OCI-LY3 (cell line): ENCODE measurements at regions not wholly inside any gene's neighbourhood (a gene's known extent, or its start where the extent isn't known, plus 50 kb on each side); places are given as distances from the start of the nearest gene placed in this dataset.
A peak's percentile ranks its signal among the peaks of the same experiment; 100 is the strongest.
"Not testable (repeated sequence)": the region's sequence is repeated elsewhere in the genome, so short reads cannot be mapped to it uniquely, and the experiment has no call there.

Experiments
- H2AFZ ChIP-seq: fragments of 200-600, 300-600 bp; shearing (Covaris generic); 2 replicates; pipeline ENCODE4 v1.6.0; 2014; ENCODE audit warnings: antibody characterized with exemption, low read depth, low read length
- H3K27ac ChIP-seq: fragments of 200-600, 300-600 bp; sonication (generic); 2 replicates; pipeline ENCODE4 v1.5.1; 2014; ENCODE audit warnings: mild to moderate bottlenecking, low read length, moderate library complexity, mixed read lengths
- H3K27me3 ChIP-seq: fragments of 200-600, 300-600 bp; sonication (generic); 2 replicates; pipeline ENCODE4 v1.6.1; 2014; ENCODE audit warnings: low read depth, low read length, mixed read lengths
- H3K36me3 ChIP-seq: fragments of 200-600, 300-600 bp; sonication (generic); replicated peaks from 2 replicates; pipeline ENCODE3; 2014; ENCODE audit warnings: low read depth, low read length, mixed read lengths
- H3K4me1 ChIP-seq: fragments of 300-600, 200-600 bp; sonication (generic); 2 replicates; pipeline ENCODE4 v1.6.1; 2014; ENCODE audit warnings: low read length, mixed read lengths
- H3K4me2 ChIP-seq: fragments of 200-600, 300-600 bp; sonication (generic); 2 replicates; pipeline ENCODE4 v1.6.1; 2014; ENCODE audit warnings: low read length, mixed read lengths
- H3K4me3 ChIP-seq: fragments of 300-600, 200-600 bp; sonication (generic); 2 replicates; pipeline ENCODE4 v1.5.1; 2014; ENCODE audit warnings: antibody characterized with exemption, mild to moderate bottlenecking, low read length, moderate library complexity
- H3K79me2 ChIP-seq: fragments of 300-600, 200-600 bp; shearing (Covaris generic); 2 replicates; pipeline ENCODE4 v1.6.1; 2014; ENCODE audit warnings: mild to moderate bottlenecking, low read length, mixed read lengths
- H3K9ac ChIP-seq: fragments of 300-600, 200-600 bp; shearing (Covaris generic); 2 replicates; pipeline ENCODE4 v1.6.0; 2014; ENCODE audit warnings: mild to moderate bottlenecking, low read length, moderate library complexity
- H3K9me3 ChIP-seq: fragments of 200-600, 300-600 bp; shearing (Covaris generic); 2 replicates; pipeline ENCODE4 v1.6.1; 2014; ENCODE audit warnings: low read length, mixed read lengths; ENCODE audit not compliant: insufficient read depth
- H4K20me1 ChIP-seq: fragments of 200-600, 300-600 bp; sonication (generic); 2 replicates; pipeline ENCODE4 v1.6.1; 2016; ENCODE audit warnings: low read length, mixed read lengths; ENCODE audit not compliant: insufficient read depth
- EZH2phosphoT487 ChIP-seq: fragments of 200-600 bp; shearing (Covaris generic); IDR thresholded peaks from 2 replicates; pipeline ENCODE4 v1.6.1; 2018; ENCODE audit warnings: antibody characterized with exemption, mixed run types, low read depth
- TF ChIP-seq, protein P1 (sequence below): fragments of 200-600, 300-600 bp; sonication (generic); IDR thresholded peaks from 2 replicates; pipeline ENCODE4 v1.5.1; 2014; ENCODE audit warnings: antibody characterized with exemption, low read length, low read depth

DNA sequence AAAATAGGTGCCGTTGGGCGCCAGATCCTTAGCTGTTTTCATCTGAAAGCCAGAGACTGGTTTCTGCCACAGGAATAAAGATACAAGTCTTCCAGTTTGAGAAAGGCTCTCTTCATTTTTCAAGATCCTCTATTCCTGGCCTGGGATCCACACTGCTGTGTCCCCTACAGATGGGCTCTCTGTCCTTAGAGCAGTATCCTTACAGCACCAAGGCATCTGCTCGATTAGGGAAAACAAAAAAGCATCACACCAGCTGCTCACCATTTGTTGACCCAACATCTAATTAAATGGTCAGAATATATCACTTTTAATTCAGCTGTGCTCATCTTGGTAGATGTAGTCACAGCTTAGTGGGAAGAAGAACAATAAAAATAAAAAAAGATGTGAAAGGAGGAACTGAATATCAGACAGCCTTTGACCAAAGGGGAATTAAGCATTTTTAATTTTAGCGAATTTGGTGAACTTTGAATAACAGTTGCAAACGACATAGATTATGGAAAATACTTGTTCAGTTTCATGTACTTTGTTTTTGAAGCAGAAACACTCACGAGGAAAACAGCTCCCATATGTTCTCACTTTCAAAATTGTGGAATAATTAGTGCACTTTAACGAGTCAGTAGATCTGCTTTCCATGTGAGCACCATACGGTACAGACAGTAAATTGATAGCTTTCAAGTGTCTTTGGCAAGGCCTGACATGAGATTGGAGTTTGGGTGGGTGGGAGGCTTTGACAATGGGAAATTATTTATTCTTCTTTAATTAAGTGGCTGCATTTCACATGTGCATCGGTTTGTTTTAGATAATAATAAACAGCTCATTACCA lies 148.4 kb upstream of the CLNK start:
- Histone ChIP-seq H3K9me3 (no peaks in the 10 kb centered on the region), H3K27ac (peak overlapping the region; percentile 40), H3K36me3 (peaks cover 11% of the 10 kb centered on the region), H4K20me1 (no peaks in the 10 kb centered on the region), H3K27me3 (no peaks in the 10 kb centered on the region), H3K4me1 (peaks cover 32% of the 10 kb centered on the region), H2AFZ (no peak overlapping the region), H3K4me3 (peak overlapping the region; percentile 47), H3K9ac (no peak overlapping the region), H3K4me2 (peak overlapping the region; percentile 62), H3K79me2 (no peaks in the 10 kb centered on the region)
- TF ChIP-seq, protein P1, sequence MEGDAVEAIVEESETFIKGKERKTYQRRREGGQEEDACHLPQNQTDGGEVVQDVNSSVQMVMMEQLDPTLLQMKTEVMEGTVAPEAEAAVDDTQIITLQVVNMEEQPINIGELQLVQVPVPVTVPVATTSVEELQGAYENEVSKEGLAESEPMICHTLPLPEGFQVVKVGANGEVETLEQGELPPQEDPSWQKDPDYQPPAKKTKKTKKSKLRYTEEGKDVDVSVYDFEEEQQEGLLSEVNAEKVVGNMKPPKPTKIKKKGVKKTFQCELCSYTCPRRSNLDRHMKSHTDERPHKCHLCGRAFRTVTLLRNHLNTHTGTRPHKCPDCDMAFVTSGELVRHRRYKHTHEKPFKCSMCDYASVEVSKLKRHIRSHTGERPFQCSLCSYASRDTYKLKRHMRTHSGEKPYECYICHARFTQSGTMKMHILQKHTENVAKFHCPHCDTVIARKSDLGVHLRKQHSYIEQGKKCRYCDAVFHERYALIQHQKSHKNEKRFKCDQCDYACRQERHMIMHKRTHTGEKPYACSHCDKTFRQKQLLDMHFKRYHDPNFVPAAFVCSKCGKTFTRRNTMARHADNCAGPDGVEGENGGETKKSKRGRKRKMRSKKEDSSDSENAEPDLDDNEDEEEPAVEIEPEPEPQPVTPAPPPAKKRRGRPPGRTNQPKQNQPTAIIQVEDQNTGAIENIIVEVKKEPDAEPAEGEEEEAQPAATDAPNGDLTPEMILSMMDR = no peak
- no peak for TF ChIP-seq EZH2phosphoT487

- Histone ChIP-seq H3K4me2 (no peak overlapping the region), H3K4me3 (no peak overlapping the region), H3K36me3 (peaks cover 11% of the 10 kb centered on the region), H3K9ac (no peak overlapping the region), H3K27me3 (no peaks in the 10 kb centered on the region), H4K20me1 (no peaks in the 10 kb centered on the region), H3K4me1 (peaks cover 32% of the 10 kb centered on the region), H3K9me3 (no peaks in the 10 kb centered on the region), H3K27ac (no peak overlapping the region), H3K79me2 (no peaks in the 10 kb centered on the region), H2AFZ (no peak overlapping the region)
- no peak for TF ChIP-seq EZH2phosphoT487
- TF ChIP-seq, protein P1 = no peak
Measured at GRCh38 chr4:10831727-10832408, 147.3 kb upstream of the CLNK start.

DNA sequence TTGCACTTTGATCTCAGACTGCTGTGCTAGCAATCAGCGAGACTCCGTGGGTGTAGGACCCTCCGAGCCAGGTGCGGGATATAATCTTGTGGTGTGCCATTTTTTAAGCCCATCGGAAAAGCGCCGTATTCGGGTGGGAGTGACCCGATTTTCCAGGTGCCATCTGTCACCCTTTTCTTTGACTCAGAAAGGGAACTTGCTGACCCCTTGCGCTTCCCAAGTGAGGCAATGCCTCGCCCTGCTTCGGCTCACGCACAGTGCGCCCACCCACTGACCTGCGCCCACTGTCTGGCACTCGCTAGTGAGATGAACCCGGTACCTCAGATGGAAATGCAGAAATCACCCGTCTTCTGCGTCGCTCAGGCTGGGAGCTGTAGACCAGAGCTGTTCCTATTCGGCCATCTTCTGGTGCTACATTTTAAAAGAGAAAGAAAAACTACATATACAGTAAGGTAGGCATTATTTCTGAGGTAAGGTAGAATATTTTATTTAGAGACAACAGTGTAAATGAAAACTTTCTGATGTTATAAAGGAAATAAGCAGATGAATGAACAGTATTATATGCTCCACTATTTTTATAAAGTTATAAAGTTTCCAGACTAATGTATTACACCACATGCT lies 144.5 kb upstream of the CLNK start:
- H4K20me1 ChIP-seq, H3K79me2 ChIP-seq, H3K9me3 ChIP-seq, H2AFZ ChIP-seq, H3K27me3 ChIP-seq: not testable (repeated sequence)
- Histone ChIP-seq H3K4me3 (peak overlapping the region; percentile 75), H3K4me2 (peak overlapping the region; percentile 85), H3K4me1 (peaks cover 32% of the 10 kb centered on the region), H3K9ac (peak overlapping the region; percentile 70), H3K27ac (peak overlapping the region; percentile 15), H3K36me3 (peaks cover 11% of the 10 kb centered on the region)

GRCh38 chr4:10821826-10822225 lies 137.3 kb upstream of the CLNK start:
- H3K4me3 ChIP-seq = no peak overlapping the region
- H3K9me3 ChIP-seq = no peaks in the 10 kb centered on the region
- no peaks in the 10 kb centered on the region for H4K20me1 ChIP-seq
- no peaks in the 10 kb centered on the region for H3K27me3 ChIP-seq
- no peak overlapping the region for H3K27ac ChIP-seq
- H3K36me3 ChIP-seq = no peaks in the 10 kb centered on the region
- TF ChIP-seq, protein P1 = no peak
- no peak for TF ChIP-seq EZH2phosphoT487
- no peak overlapping the region for H2AFZ ChIP-seq
- no peaks in the 10 kb centered on the region for H3K4me1 ChIP-seq
- H3K9ac ChIP-seq = no peak overlapping the region
- H3K4me2 ChIP-seq = no peak overlapping the region
- H3K79me2 ChIP-seq = no peaks in the 10 kb centered on the region
